ENCODE measurements at regions not wholly inside any gene's neighbourhood (a gene's known extent, or its start where the extent isn't known, plus 50 kb on each side); places are given as distances from the start of the nearest gene placed in this dataset.

DNA sequence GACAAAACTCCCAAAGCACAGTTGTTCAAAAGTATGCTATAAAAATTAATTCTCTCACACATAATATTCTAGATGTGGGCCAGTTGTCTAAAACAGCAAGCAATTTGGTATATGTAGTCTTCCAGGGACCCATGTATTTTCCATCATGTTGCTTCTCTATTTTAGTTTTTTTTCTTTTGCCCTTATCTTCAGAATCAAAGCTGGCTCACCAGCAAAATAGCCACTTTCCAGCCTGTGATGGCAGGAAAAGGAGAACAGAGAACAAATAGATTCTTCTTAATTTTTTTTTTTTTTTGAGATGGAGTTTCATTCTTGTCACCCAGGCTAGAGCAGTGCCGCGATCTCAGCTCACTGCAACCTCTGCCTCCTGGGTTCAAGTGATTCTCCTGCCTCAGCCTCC is 680.8 kb upstream of the TENM3 start:
- peaks cover 0 to 10% (median 3%) of the 10 kb centered on the region in 5 donors for H3K9me3 Mint-ChIP-seq
- CTCF ChIA-PET: no interaction called here
- no peak overlapping the region for H3K4me3 ChIP-seq (ENCODE audit: low read length)
- H3K4me1 ChIP-seq (ENCODE audit: insufficient read depth, low read length): no peaks in the 10 kb centered on the region
- no peaks in the 10 kb centered on the region for H3K36me3 Mint-ChIP-seq
- no peak overlapping the region for H3K4me3 Mint-ChIP-seq
- H3K27ac ChIP-seq (ENCODE audit: low read depth, low read length): no peak overlapping the region
- no peaks in the 10 kb centered on the region for H3K36me3 ChIP-seq (ENCODE audit: insufficient read depth, low read length)
- no peak overlapping the region for H3K27ac Mint-ChIP-seq
- no peaks in the 10 kb centered on the region for H3K27me3 ChIP-seq (ENCODE audit: insufficient read depth, low read length, poor library complexity, severe bottlenecking)
- POLR2A ChIA-PET: no interaction called here
- H3K9me3 ChIP-seq (ENCODE audit: low read length): no peaks in the 10 kb centered on the region
- no peaks in the 10 kb centered on the region for H3K27me3 Mint-ChIP-seq
- H3K4me1 Mint-ChIP-seq: no peaks in the 10 kb centered on the region
- no peak for DNase-seq

DNA sequence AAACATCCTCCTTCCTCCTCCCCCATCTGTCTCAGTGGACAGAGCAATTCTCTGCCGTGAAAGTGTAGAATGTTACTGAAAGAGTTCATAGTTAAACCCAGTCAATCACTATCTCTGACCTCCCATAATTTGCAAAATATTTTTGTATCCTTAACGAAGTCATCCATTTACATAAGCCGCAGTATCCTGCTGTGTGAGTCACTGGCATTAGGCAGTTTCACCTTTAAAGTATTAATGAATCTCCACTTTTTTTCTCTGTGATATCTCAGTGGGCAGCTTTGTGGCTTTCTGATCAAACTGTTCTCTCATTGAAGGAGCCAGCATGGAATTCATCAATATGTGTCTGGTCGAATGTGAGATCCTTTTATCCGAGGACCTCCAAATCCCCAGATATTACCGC is 678.6 kb upstream of the TENM3 start:
- no peaks in the 10 kb centered on the region for H3K27me3 ChIP-seq (ENCODE audit: insufficient read depth, low read length, poor library complexity, severe bottlenecking)
- H3K4me1 Mint-ChIP-seq: no peaks in the 10 kb centered on the region
- no peak overlapping the region for H3K4me3 Mint-ChIP-seq
- ChIA-PET CTCF (no interaction called here), POLR2A (no interaction called here)
- H3K27ac Mint-ChIP-seq: no peak overlapping the region
- no peaks in the 10 kb centered on the region for H3K27me3 Mint-ChIP-seq
- no peak for DNase-seq
- no peaks in the 10 kb centered on the region for H3K9me3 ChIP-seq (ENCODE audit: low read length)
- no peaks in the 10 kb centered on the region for H3K4me1 ChIP-seq (ENCODE audit: insufficient read depth, low read length)
- H3K27ac ChIP-seq (ENCODE audit: low read depth, low read length): no peak overlapping the region
- no peaks in the 10 kb centered on the region for H3K36me3 Mint-ChIP-seq
- no peaks in the 10 kb centered on the region for H3K36me3 ChIP-seq (ENCODE audit: insufficient read depth, low read length)
- H3K4me3 ChIP-seq (ENCODE audit: low read length): no peak overlapping the region
- peaks cover 0 to 11% (median 4%) of the 10 kb centered on the region in 5 donors for H3K9me3 Mint-ChIP-seq

DNA sequence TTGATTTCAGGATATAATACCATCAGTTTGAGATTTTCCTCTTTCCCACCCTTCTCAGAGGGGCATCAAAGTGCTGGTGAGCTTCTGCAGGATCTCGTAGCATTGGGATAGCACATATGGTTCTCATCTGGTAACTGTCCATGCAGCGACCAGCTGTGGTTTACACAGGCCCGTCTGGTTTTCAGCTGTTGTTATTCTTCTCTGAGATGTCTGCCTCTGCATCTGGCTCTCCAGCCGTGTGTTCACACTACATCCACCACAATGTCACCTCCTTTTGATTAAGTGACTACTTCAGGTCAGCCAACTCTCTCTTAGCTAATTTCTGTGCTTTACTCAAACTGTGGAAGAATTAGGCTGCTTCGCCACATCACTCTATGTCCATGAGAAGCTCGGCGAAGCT is 676.7 kb upstream of the TENM3 start:
- CTCF ChIA-PET: no interaction called here
- POLR2A ChIA-PET: no interaction called here

DNA sequence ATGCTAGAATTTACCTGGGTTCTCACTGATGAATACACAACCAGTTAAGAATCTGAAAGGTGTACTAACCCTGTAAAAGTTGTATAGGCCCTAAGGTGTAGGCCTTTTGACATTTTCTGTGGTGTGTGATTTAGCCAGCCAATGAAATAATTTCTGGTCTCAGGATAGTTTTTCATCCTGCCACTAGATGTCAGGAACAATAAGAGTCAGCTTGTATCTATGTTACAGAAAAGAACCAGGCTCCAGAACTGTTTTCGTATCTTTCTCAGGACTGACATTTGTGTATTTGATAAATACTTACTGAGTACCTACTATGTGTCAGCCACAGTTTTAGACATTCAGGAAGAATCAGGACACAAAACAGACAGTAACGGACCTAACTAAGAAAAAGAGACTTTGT is 673.6 kb upstream of the TENM3 start:
- H3K9me3 Mint-ChIP-seq: peaks cover 0 to 13% (median 3%) of the 10 kb centered on the region in 5 donors
- H3K36me3 Mint-ChIP-seq: no peaks in the 10 kb centered on the region
- H3K9me3 ChIP-seq (ENCODE audit: low read length): no peaks in the 10 kb centered on the region
- POLR2A ChIA-PET: no interaction called here
- no peak for DNase-seq
- H3K27ac Mint-ChIP-seq: no peak overlapping the region
- H3K4me3 ChIP-seq (ENCODE audit: low read length): no peak overlapping the region
- H3K27me3 ChIP-seq (ENCODE audit: insufficient read depth, low read length, poor library complexity, severe bottlenecking): no peaks in the 10 kb centered on the region
- CTCF ChIA-PET: no interaction called here
- no peak overlapping the region for H3K4me3 Mint-ChIP-seq
- H3K27ac ChIP-seq (ENCODE audit: low read depth, low read length): no peak overlapping the region
- no peaks in the 10 kb centered on the region for H3K4me1 ChIP-seq (ENCODE audit: insufficient read depth, low read length)
- H3K27me3 Mint-ChIP-seq: peaks cover 0 to 3% of the 10 kb centered on the region in 2 donors
- H3K36me3 ChIP-seq (ENCODE audit: insufficient read depth, low read length): no peaks in the 10 kb centered on the region
- H3K4me1 Mint-ChIP-seq: no peaks in the 10 kb centered on the region

More for the DNA sequence above, 676.7 kb upstream of the TENM3 start:
- peaks cover 0 to 12% (median 4%) of the 10 kb centered on the region in 5 donors for H3K9me3 Mint-ChIP-seq
- Histone ChIP-seq H3K4me1 (ENCODE audit: insufficient read depth, low read length) (no peaks in the 10 kb centered on the region), H3K9me3 (ENCODE audit: low read length) (no peaks in the 10 kb centered on the region), H3K27me3 (ENCODE audit: insufficient read depth, low read length, poor library complexity, severe bottlenecking) (no peaks in the 10 kb centered on the region), H3K36me3 (ENCODE audit: insufficient read depth, low read length) (no peaks in the 10 kb centered on the region), H3K4me3 (ENCODE audit: low read length) (no peak overlapping the region), H3K27ac (ENCODE audit: low read depth, low read length) (no peak overlapping the region)
- no peak overlapping the region for H3K27ac Mint-ChIP-seq
- no peaks in the 10 kb centered on the region for H3K4me1 Mint-ChIP-seq
- H3K27me3 Mint-ChIP-seq: peaks cover 0 to 3% of the 10 kb centered on the region in 2 donors
- no peaks in the 10 kb centered on the region for H3K36me3 Mint-ChIP-seq
- DNase-seq: no peak
- H3K4me3 Mint-ChIP-seq: no peak overlapping the region

DNA sequence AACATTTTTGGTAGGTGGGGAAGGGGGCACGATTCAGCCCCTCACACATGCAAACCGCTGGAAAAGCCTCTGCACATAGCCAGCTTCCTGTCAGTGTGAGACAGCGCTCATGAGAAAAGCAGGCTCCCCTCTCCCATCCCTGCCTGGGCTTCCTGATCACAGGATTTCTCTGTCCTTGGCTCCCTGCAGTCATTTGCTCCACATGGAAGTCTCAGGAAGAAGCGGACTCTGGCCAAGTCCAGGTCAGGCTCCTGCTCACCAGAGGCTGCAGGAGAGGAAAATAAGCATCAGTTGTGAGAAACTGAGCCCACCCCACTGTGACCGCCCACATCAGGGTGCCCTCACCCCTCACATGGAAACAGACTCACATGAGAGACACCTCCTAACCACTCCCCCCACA is 664.3 kb upstream of the TENM3 start:
- POLR2A ChIA-PET: no interaction called here
- Mint-ChIP-seq H3K36me3 (no peaks in the 10 kb centered on the region), H3K27ac (no peak overlapping the region), H3K4me1 (no peaks in the 10 kb centered on the region), H3K4me3 (no peak overlapping the region), H3K27me3 (no peaks in the 10 kb centered on the region), H3K9me3 (peaks cover 6 to 14% (median 9%) of the 10 kb centered on the region in 5 donors)
- no peaks in the 10 kb centered on the region for H3K9me3 ChIP-seq (ENCODE audit: low read length)
- CTCF ChIA-PET: no interaction called here
- no peaks in the 10 kb centered on the region for H3K4me1 ChIP-seq (ENCODE audit: insufficient read depth, low read length)
- H3K27ac ChIP-seq (ENCODE audit: low read depth, low read length): no peak overlapping the region
- no peaks in the 10 kb centered on the region for H3K36me3 ChIP-seq (ENCODE audit: insufficient read depth, low read length)
- no peak overlapping the region for H3K4me3 ChIP-seq (ENCODE audit: low read length)
- no peaks in the 10 kb centered on the region for H3K27me3 ChIP-seq (ENCODE audit: insufficient read depth, low read length, poor library complexity, severe bottlenecking)
- DNase-seq: no peak

DNA sequence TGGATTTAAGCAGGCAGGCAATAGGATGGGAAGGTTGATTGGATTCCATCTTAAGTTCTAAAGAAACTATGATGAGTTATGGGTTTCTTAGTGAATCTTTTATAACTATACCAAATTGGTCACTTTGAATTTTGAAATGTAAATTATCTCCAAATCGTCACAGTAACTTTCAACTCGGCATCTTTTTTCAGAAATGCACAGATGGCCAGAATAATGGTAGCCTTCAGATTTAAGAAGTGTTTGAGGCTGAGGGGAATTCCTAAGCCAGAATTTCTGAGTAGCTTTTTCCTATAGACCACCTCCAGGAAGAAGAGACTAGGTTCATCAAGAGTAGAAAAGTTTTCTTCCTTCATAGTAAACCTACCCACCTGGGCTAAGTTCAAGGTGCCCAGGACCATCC is 663.7 kb upstream of the TENM3 start:
- H3K4me1 ChIP-seq (ENCODE audit: insufficient read depth, low read length): no peaks in the 10 kb centered on the region
- Mint-ChIP-seq H3K9me3 (peaks cover 6 to 14% (median 9%) of the 10 kb centered on the region in 5 donors), H3K4me1 (no peaks in the 10 kb centered on the region), H3K36me3 (no peaks in the 10 kb centered on the region), H3K27ac (no peak overlapping the region), H3K4me3 (no peak overlapping the region), H3K27me3 (no peaks in the 10 kb centered on the region)
- no peak for DNase-seq
- H3K36me3 ChIP-seq (ENCODE audit: insufficient read depth, low read length): no peaks in the 10 kb centered on the region
- no peaks in the 10 kb centered on the region for H3K9me3 ChIP-seq (ENCODE audit: low read length)
- ChIA-PET POLR2A (no interaction called here), CTCF (no interaction called here)
- H3K27me3 ChIP-seq (ENCODE audit: insufficient read depth, low read length, poor library complexity, severe bottlenecking): no peaks in the 10 kb centered on the region
- H3K4me3 ChIP-seq (ENCODE audit: low read length): no peak overlapping the region
- no peak overlapping the region for H3K27ac ChIP-seq (ENCODE audit: low read depth, low read length)

DNA sequence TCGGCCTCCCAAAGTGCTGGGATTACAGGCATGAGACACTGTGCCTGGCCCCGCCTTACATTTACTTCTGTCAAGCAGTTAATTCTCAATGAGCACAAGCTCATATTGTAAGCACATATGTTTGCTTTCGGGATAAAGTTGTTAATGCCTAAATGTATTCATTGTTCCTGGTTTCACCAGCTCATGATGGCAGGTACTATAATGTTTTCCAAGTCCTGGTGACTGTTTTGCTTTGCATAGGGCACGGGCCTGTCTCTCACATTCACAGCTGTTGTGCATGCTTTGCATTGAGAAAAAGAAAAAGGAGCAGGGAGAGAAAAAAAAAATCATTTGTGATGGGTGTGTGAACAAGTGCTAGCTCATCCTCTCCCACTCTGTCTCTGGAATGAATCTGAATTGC is 661.2 kb upstream of the TENM3 start:
- Mint-ChIP-seq H3K27ac (no peak overlapping the region), H3K36me3 (no peaks in the 10 kb centered on the region), H3K4me1 (no peaks in the 10 kb centered on the region), H3K9me3 (peaks cover 6 to 10% (median 9%) of the 10 kb centered on the region in 5 donors), H3K27me3 (no peaks in the 10 kb centered on the region), H3K4me3 (no peak overlapping the region)
- no peaks in the 10 kb centered on the region for H3K36me3 ChIP-seq (ENCODE audit: insufficient read depth, low read length)
- H3K9me3 ChIP-seq (ENCODE audit: low read length): no peaks in the 10 kb centered on the region
- H3K4me1 ChIP-seq (ENCODE audit: insufficient read depth, low read length): no peaks in the 10 kb centered on the region
- H3K4me3 ChIP-seq (ENCODE audit: low read length): no peak overlapping the region
- ChIA-PET POLR2A (no interaction called here), CTCF (no interaction called here)
- no peak overlapping the region for H3K27ac ChIP-seq (ENCODE audit: low read depth, low read length)
- no peaks in the 10 kb centered on the region for H3K27me3 ChIP-seq (ENCODE audit: insufficient read depth, low read length, poor library complexity, severe bottlenecking)
- no peak for DNase-seq

DNA sequence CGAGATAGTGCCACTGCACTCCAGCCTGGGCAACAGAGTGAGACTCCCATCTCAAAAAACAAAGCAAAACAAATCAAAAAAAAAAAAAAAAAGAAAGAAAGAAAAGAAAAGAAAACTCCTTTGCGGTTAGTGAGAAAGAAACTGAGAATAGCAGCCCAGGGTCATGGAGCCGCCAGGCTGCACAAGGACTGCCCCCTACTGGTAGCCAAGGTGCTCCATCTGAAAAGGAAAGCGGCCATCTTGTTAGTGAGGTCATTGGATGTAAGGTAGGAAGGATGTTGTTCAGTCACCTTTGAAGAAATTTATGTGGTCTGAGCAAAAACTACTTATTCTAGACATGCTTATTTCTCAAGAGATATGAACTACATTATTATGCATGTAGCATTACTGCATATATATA is 660.6 kb upstream of the TENM3 start:
- Mint-ChIP-seq H3K27ac (no peak overlapping the region), H3K4me3 (no peak overlapping the region), H3K4me1 (no peaks in the 10 kb centered on the region), H3K9me3 (peaks cover 6 to 14% (median 7%) of the 10 kb centered on the region in 5 donors), H3K27me3 (no peaks in the 10 kb centered on the region), H3K36me3 (peaks cover 0 to under 1% (median 0%) of the 10 kb centered on the region in 3 donors)
- Histone ChIP-seq H3K36me3 (ENCODE audit: insufficient read depth, low read length) (no peaks in the 10 kb centered on the region), H3K27me3 (ENCODE audit: insufficient read depth, low read length, poor library complexity, severe bottlenecking) (no peaks in the 10 kb centered on the region), H3K9me3 (ENCODE audit: low read length) (no peaks in the 10 kb centered on the region), H3K4me3 (ENCODE audit: low read length) (no peak overlapping the region), H3K27ac (ENCODE audit: low read depth, low read length) (no peak overlapping the region), H3K4me1 (ENCODE audit: insufficient read depth, low read length) (no peaks in the 10 kb centered on the region)
- POLR2A ChIA-PET: no interaction called here
- DNase-seq: no peak
- CTCF ChIA-PET: no interaction called here

DNA sequence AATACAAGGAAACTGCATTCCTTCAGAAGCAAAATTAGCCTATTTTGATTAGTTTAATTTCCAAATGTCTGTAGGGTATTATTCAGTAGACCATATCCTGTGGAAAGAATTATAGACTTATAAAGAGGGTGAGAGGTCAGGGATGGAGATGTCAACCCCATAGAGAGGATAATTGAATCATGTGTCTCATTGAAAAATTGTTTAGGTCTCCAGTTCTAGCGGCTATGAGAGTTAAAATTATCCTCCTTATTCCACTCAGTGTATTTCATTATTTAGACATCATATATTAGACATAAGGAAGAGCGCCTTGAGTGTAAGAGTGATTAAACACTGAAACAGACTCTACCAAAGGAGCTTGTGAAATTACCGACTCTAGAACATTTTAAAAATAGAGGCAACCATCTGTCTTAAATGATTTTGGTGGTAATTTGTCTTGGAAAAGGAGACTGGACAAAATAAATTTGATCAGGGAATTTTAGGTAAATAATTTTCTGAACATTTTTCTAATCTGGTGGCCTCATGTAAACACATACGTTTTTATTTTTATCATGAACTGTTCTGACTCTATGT is 654.4 kb upstream of the TENM3 start:
- DNase-seq: no peak
- Mint-ChIP-seq H3K27me3 (no peaks in the 10 kb centered on the region), H3K9me3 (peaks cover 0 to 16% (median 3%) of the 10 kb centered on the region in 5 donors), H3K36me3 (peaks cover 0 to 2% (median 0%) of the 10 kb centered on the region in 3 donors), H3K4me3 (no peak overlapping the region), H3K27ac (no peak overlapping the region), H3K4me1 (no peaks in the 10 kb centered on the region)
- H3K4me3 ChIP-seq (ENCODE audit: low read length): no peak overlapping the region
- no peaks in the 10 kb centered on the region for H3K27me3 ChIP-seq (ENCODE audit: insufficient read depth, low read length, poor library complexity, severe bottlenecking)
- H3K4me1 ChIP-seq (ENCODE audit: insufficient read depth, low read length): no peaks in the 10 kb centered on the region
- ChIA-PET POLR2A (no interaction called here), CTCF (no interaction called here)
- no peaks in the 10 kb centered on the region for H3K36me3 ChIP-seq (ENCODE audit: insufficient read depth, low read length)
- H3K27ac ChIP-seq (ENCODE audit: low read depth, low read length): no peak overlapping the region
- H3K9me3 ChIP-seq (ENCODE audit: low read length): no peaks in the 10 kb centered on the region
